CD14-positive monocyte (primary cell): ENCODE measurements at regions not wholly inside any gene's neighbourhood (a gene's known extent, or its start where the extent isn't known, plus 50 kb on each side); places are given as distances from the start of the nearest gene placed in this dataset.

Source experiments
- DNase-seq, 3 donors: peaks; one replicate each; pipeline ENCODE4 v3.0.0-alpha.2; 2011 to 2022
- H2AFZ ChIP-seq: 2 replicates; pipeline ENCODE4 v1.6.0; 2012; ENCODE audit warnings: mild to moderate bottlenecking, low read depth, low read length, inconsistent platforms; ENCODE audit not compliant: insufficient read depth, poor library complexity, severe bottlenecking
- H3K27ac ChIP-seq, 2 donors: 1 replicate in 1 of 2; 2 replicates in 1 of 2; pipeline ENCODE4 v1.5.1; 2012 to 2013; ENCODE audit warnings: low read length in 2 of 2, control low read depth in 1 of 2, inconsistent platforms in 1 of 2, low read depth in 1 of 2, mild to moderate bottlenecking in 1 of 2
- H3K27me3 ChIP-seq, 2 donors: one replicate each; pipeline versions ENCODE4 v1.6.0 to v1.6.1; 2011 to 2013; ENCODE audit warnings: low read length in 2 of 2; ENCODE audit not compliant: control insufficient read depth in 2 of 2, insufficient read depth in 2 of 2
- H3K36me3 ChIP-seq, 2 donors: replicated peaks in 1 of 2; 1 replicate in 1 of 2; 2 replicates in 1 of 2; pipeline versions ENCODE4 v1.5.1 to v1.6.1; 2012 to 2013; ENCODE audit warnings: low read length in 2 of 2, control low read depth in 1 of 2, inconsistent platforms in 1 of 2, mild to moderate bottlenecking in 1 of 2; ENCODE audit not compliant: insufficient read depth in 2 of 2, control insufficient read depth in 1 of 2
- H3K4me1 ChIP-seq, 2 donors: 1 replicate in 1 of 2; 2 replicates in 1 of 2; pipeline versions ENCODE4 v1.5.1 to v1.6.1; 2012 to 2013; ENCODE audit warnings: low read length in 2 of 2, control low read depth in 1 of 2, inconsistent platforms in 1 of 2, mild to moderate bottlenecking in 1 of 2, moderate library complexity in 1 of 2; ENCODE audit not compliant: insufficient read depth in 2 of 2, control insufficient read depth in 1 of 2
- H3K4me2 ChIP-seq: replicated peaks from 2 replicates; pipeline ENCODE3; 2012; ENCODE audit warnings: low read length, moderate library complexity, mild to moderate bottlenecking; ENCODE audit not compliant: poor library complexity, severe bottlenecking; ENCODE audit errors: extremely low read depth
- H3K4me3 ChIP-seq, 3 experiments: fragments of 200-600 bp in 1 of 3; sonication (generic) in 1 of 3; replicated peaks in 1 of 3; 1 replicate in 2 of 3; 2 replicates in 1 of 3; pipeline ENCODE4 v1.5.1; 2011 to 2013; ENCODE audit warnings: low read length in 3 of 3, mild to moderate bottlenecking in 3 of 3, control low read depth in 2 of 3, low read depth in 2 of 3, inconsistent platforms in 1 of 3, moderate library complexity in 1 of 3
- H3K79me2 ChIP-seq: 2 replicates; pipeline ENCODE4 v1.6.0; 2012; ENCODE audit warnings: mild to moderate bottlenecking, control low read depth, inconsistent platforms, low read length, moderate library complexity; ENCODE audit not compliant: insufficient read depth
- H3K9ac ChIP-seq: 2 replicates; pipeline ENCODE4 v1.6.0; 2017; ENCODE audit warnings: low read length, mild to moderate bottlenecking; ENCODE audit not compliant: insufficient read depth, poor library complexity, severe bottlenecking
- H3K9me3 ChIP-seq, 2 donors: replicated peaks in 1 of 2; 1 replicate in 1 of 2; 2 replicates in 1 of 2; pipeline versions ENCODE4 v1.5.1 to v1.6.1; 2012 to 2013; ENCODE audit warnings: low read length in 2 of 2, control low read depth in 1 of 2; ENCODE audit not compliant: control insufficient read depth in 1 of 2, insufficient read depth in 1 of 2
- H4K20me1 ChIP-seq: 2 replicates; pipeline ENCODE4 v1.6.0; 2012; ENCODE audit warnings: mild to moderate bottlenecking, low read length, control low read depth, moderate library complexity; ENCODE audit not compliant: insufficient read depth
- H3K27ac Mint-ChIP-seq, 7 donors: one replicate each; pipeline ENCODE4 v1.8.0; 2020; ENCODE audit warnings: mild to moderate bottlenecking in 7 of 7, mixed read lengths in 7 of 7, moderate library complexity in 6 of 7, inconsistent platforms in 2 of 7
- H3K27me3 Mint-ChIP-seq, 3 donors: one replicate each; pipeline ENCODE4 v1.8.0; 2021 to 2022; ENCODE audit warnings: low read depth in 3 of 3, mild to moderate bottlenecking in 3 of 3, mixed read lengths in 3 of 3, moderate library complexity in 3 of 3, inconsistent platforms in 1 of 3
- H3K36me3 Mint-ChIP-seq, 2 donors: one replicate each; pipeline ENCODE4 v1.8.0; 2020; ENCODE audit warnings: mixed read lengths in 2 of 2, inconsistent platforms in 1 of 2, mild to moderate bottlenecking in 1 of 2
- H3K4me1 Mint-ChIP-seq: one replicate; pipeline ENCODE4 v1.8.0; 2020; ENCODE audit warnings: mild to moderate bottlenecking, mixed read lengths
- H3K4me3 Mint-ChIP-seq, 2 donors: one replicate each; pipeline ENCODE4 v1.8.0; 2020; ENCODE audit warnings: mild to moderate bottlenecking in 2 of 2, mixed read lengths in 2 of 2, moderate library complexity in 1 of 2
- H3K9me3 Mint-ChIP-seq, 7 donors: one replicate each; pipeline ENCODE4 v1.8.0; 2020 to 2022; ENCODE audit warnings: mixed read lengths in 7 of 7, mild to moderate bottlenecking in 6 of 7, moderate library complexity in 6 of 7, inconsistent platforms in 2 of 7
- CTCF ChIP-seq: fragments of 200-600 bp; IDR thresholded peaks from one replicate; pipeline ENCODE4 v1.8.0; 2022; ENCODE audit warnings: antibody characterized with exemption, mild to moderate bottlenecking
- WGBS: methylation state at CpG from one replicate; pipeline ENCODE4 v1.1.5; 2013; ENCODE audit warnings: missing lambda C conversion rate; ENCODE audit not compliant: insufficient coverage; 5-methylcytosine and 5-hydroxymethylcytosine counted together
- intact Hi-C, 2 donors: fragments of 100-400 bp; cut with micrococcal nuclease; formaldehyde crosslinking; loops; one replicate each; pipeline versions ENCODE4 v1.15.0 to v1.15.1; 2023

- Histone ChIP-seq H3K36me3 (no peaks in the 10 kb centered on the region), H2AFZ (no peak overlapping the region), H3K27ac (no peak overlapping the region), H3K79me2 (no peaks in the 10 kb centered on the region), H3K9me3 (no peaks in the 10 kb centered on the region), H3K4me3 (no peak overlapping the region), H3K4me1 (peaks cover 37 to 44% of the 10 kb centered on the region in 2 donors), H3K4me2 (no peak overlapping the region), H4K20me1 (no peaks in the 10 kb centered on the region), H3K27me3 (no peaks in the 10 kb centered on the region), H3K9ac (no peak overlapping the region)
- Mint-ChIP-seq H3K9me3 (peaks cover 0 to 2% (median 0%) of the 10 kb centered on the region in 7 donors), H3K4me3 (no peak overlapping the region), H3K4me1 (peaks cover 48% of the 10 kb centered on the region), H3K36me3 (peaks cover 0 to 4% of the 10 kb centered on the region in 2 donors), H3K27me3 (peaks cover 2 to 13% (median 3%) of the 10 kb centered on the region in 3 donors), H3K27ac (no peak overlapping the region)
- TF ChIP-seq CTCF = no peak
- no peak for DNase-seq
- intact Hi-C loops = loop anchor here (5.0 kb wide), 2 partner anchors 40 to 45 kb away; no protein-coding TSS in a partner anchor
These were observed 137.2 kb downstream of the ACKR3 start for GRCh38 chr2:236706803-236707202.

- H3K27me3 ChIP-seq = peaks cover under 1 to 10% of the 10 kb centered on the region in 2 donors
- peaks cover 0 to 4% of the 10 kb centered on the region in 2 donors for H3K36me3 Mint-ChIP-seq
- intact Hi-C loops = no loop called here
- peak overlapping the region; percentile 77 to 93 (median 88) for H3K27ac Mint-ChIP-seq
- no peaks in the 10 kb centered on the region for H4K20me1 ChIP-seq
- H3K27me3 Mint-ChIP-seq = peaks cover 10 to 16% (median 13%) of the 10 kb centered on the region in 3 donors
- peaks cover 59% of the 10 kb centered on the region for H3K4me1 Mint-ChIP-seq
- peak; percentile 76 to 82 (median 76) for DNase-seq
- H3K4me2 ChIP-seq = peak overlapping the region; percentile 40
- H3K4me1 ChIP-seq = peaks cover 44 to 59% of the 10 kb centered on the region in 2 donors
- H3K9me3 Mint-ChIP-seq = peaks cover 0 to 2% (median 0%) of the 10 kb centered on the region in 7 donors
- H3K9ac ChIP-seq = no peak overlapping the region
- WGBS = 100% methylated on average over 1 of the region's 2 CpGs
- no peak overlapping the region for H3K4me3 Mint-ChIP-seq
- peak overlapping the region in 1 of 3 experiments; percentile 35 for H3K4me3 ChIP-seq
- no peak for TF ChIP-seq CTCF
- peak overlapping the region; percentile 58 to 60 for H3K27ac ChIP-seq
- H3K79me2 ChIP-seq = no peaks in the 10 kb centered on the region
- no peak overlapping the region for H2AFZ ChIP-seq
- no peaks in the 10 kb centered on the region for H3K9me3 ChIP-seq
- no peaks in the 10 kb centered on the region for H3K36me3 ChIP-seq
These were observed 141.8 kb downstream of the ACKR3 start for GRCh38 chr2:236711440-236711839.
